Stimulated activated CD4-positive, alpha-beta T cell treated with anti-CD3 and anti-CD28 coated beads, Interleukin-12 subunit alpha, Interleukin-12 subunit beta, amount 100 ng/mL, for 48 hours (primary cell): ENCODE measurements at regions not wholly inside any gene's neighbourhood (a gene's known extent, or its start where the extent isn't known, plus 50 kb on each side); places are given as distances from the start of the nearest gene placed in this dataset.
"Not testable (repeated sequence)": the region's sequence is repeated elsewhere in the genome, so short reads cannot be mapped to it uniquely, and the experiment has no call there.

Source experiments
- DNase-seq, 3 donors: peaks; one replicate each; pipeline ENCODE4 v3.0.0-alpha.2; 2020; ENCODE audit warnings: low read depth in 2 of 3, low spot score in 1 of 3

DNA sequence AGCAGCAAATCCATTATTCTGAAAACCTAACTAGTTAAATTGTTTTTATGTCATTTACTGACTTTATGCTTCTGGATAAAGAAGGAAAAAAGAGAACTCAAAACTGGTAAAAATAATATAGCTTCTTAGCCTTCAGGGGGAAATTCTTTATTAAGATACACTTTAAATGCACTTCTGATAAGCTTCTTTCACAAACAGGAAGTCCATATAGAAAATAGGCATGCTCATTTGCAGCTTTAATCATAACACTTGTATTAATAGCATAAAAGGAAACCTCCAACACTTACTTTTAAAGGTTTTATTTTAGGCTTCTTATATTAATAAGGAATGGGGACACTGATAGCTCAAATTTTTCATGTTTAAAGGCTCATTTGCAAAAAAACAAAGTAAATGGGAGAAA is 538.0 kb upstream of the SLC35B3 start:
- DNase-seq: no peak

DNA sequence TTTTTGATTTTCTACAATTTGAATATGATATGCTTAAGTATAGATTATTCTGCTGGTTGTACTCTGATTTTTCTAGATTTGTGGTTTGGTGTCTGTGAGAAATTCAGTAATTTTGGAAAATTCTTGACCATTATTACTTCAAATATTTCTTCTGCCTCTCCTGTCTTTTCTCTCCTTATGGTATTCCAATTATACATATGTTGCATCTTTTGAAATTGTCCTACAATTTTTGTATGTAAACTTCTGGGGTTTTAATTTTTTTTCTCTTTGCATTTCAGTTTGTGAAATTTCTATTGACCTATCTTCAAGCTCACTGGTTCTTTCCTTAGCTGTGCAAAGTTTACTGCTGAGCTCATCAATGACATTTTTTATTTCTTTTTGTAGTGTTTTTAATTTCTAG is 534.4 kb upstream of the SLC35B3 start:
- no peak for DNase-seq

DNA sequence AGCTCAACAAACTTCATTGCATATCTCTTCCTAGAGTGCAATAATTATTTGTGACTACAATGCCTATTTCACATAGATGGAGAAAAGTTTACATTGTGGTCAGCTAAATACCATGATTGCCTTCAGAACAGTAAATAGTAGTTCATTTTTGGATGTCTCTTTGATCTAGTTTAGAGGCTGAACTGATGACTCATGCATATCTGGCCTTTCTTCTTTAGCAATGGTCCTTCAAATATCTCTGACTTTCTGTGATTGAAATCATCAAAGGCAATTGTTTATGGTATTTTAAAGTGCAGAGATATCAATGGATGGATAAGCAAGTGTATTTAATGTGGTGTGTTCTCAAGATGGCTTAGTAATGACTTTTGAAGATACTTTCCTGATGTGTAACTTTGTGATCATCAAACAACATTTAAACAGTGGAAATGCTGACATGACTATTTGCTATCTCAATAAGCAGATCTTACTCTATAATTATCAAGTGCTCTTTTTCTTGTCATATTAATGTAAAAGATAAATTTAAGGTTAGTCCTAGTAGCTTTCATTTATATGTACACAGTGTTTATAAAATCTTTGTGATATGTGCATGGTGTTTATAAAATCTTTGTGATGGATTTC is 523.7 kb upstream of the SLC35B3 start:
- DNase-seq: no peak

GRCh38 chr6:8953310-8953709 is 518.0 kb upstream of the SLC35B3 start:
- DNase-seq: no peak

DNA sequence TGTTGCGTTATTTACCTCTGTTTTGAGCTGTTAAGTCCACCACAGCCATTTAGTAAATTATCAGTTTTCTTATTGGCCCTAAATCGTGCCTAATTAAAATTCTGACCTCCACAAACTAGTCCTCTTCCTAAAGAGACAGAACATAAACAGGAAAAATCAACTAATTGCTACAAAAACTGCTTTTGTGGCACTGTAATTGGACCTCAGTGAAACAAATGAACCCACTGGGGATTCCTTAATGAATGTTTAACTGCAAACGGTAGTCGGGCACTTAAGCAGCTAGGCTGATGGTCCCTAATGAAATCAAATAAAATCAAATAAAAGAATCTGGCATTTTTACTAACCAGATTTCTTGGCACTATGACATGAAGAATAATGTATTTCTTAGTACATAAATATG is 513.4 kb upstream of the SLC35B3 start:
- DNase-seq: no peak

DNA sequence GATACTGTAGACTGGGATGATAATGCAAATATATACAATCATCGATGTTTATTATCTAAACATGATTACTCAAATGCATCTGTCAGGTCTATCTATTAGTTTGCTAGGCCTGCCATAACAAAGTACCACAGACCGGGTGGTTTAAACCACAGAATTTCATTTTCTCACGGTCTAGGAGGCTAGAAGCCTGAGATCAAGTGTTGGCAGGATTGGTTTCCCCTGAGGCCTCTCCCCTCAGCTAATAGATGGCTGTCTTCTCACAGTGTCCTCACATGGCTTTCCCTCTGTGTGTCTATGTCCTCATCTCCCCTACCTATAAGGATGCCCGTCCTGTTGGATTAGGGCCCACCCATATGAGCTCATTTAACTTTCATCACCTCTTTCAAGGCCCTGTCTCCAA is 512.6 kb upstream of the SLC35B3 start:
- no peak for DNase-seq

DNA sequence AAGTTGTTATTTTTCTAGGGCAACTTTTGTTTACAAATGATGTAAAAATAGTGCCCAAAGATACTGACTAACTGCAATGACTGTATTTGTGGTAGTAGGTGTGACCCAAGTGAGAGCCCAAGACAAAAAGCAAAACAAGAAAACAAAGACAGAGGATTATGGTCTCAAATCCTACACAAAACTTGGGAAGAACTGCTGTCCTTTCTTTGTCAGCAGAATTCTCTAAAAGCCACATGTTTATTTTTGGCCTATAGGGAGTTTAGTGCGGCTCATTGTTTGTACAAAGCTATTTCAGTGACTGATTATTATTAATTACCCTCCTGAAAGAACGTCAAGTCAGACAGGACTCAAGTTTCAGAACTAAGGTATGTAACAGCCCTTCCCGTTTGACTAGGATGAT is 509.2 kb upstream of the SLC35B3 start:
- DNase-seq: no peak

DNA sequence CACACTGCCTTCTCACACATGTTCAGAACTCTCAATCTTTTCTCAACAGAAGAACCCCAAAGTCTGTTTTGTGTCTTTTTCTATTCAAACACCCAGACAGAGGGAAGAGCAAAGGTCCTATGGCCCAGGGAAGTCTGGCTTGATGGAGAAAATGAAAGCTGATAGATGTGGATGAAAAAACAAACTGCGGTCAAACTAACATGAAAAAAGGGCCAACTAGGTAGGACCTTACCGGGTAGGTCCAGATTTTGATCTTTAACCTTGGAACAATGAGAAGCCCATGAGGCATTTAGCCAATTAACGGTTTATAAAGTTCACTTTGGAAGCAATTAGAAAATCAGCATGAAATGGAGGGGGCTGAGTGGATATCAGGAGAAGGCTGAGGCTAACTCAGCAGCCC is 507.7 kb upstream of the SLC35B3 start:
- no peak for DNase-seq

DNA sequence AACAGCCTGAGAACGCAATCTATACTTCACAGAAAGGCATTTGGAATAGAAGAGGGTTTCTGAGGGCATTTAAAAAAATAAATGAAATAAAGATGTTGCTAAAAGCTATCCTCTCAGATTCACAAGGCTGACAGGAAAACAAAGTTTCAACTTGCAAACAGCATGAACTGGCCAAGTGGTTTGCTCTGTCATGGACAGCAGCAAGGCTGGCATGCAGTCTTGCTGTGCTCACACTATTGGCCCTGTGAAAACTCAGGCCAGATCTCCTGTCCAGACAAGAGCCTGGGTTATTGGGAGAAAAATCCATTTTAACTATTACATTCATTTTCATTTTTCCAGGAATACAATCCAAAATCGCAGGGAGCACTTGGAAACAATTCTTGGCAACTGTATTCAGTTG is 506.2 kb upstream of the SLC35B3 start:
- DNase-seq: no peak

DNA sequence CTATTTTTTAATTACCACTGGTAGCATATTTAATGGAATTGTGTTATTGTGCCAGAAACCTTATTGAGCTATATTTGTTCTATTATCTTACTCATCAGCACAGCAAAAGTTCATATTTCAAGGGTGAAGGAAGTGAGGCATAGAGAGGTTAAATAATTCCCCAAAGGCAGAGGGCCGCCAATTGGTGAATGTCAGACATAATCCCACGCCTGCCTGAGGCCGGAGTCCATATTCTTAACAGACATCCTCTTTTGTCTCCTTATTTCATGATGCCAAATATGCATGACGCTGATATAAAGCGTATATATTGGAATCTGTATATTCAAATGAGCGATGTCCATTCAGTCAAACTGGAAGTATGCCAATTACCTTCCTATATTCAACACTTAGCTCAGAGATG is 505.0 kb upstream of the SLC35B3 start:
- no peak for DNase-seq

DNA sequence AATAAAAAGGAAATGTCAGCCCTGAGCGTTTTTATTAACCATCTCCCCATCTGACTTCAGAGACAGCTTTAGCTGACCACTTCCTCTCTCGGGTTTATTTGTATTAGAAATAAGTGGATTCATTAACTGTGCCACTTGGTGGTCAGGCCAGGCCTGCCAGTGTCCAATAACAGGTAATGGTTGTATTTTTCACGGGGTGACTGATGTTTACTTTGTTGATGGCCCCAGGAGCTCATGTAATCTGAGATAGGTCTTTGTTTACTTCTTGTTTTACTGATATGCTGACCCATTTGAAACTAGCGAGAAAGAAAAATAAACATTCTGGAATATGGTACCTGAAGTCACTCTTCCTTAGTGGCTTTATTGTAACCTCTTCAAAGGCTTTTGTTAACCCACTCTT is 504.3 kb upstream of the SLC35B3 start:
- DNase-seq: no peak

DNA sequence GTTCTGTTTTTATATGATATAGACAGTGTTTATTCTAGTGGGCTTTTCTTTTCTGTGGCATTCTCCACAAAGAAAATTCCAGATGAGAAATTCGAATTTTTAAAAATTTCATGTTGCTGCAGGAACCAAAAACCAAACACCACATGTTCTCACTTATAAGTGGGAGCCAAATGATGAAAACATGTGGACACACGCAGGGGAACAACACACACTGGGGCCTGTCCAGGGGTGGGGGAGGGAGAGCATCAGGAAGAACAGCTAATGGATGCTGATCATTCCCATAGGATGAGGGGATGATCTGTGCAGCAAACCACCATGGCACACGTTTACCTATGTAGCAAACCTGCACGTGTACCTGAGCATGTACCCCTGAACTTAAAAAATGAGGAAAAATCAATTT is 499.0 kb upstream of the SLC35B3 start:
- DNase-seq: no peak

DNA sequence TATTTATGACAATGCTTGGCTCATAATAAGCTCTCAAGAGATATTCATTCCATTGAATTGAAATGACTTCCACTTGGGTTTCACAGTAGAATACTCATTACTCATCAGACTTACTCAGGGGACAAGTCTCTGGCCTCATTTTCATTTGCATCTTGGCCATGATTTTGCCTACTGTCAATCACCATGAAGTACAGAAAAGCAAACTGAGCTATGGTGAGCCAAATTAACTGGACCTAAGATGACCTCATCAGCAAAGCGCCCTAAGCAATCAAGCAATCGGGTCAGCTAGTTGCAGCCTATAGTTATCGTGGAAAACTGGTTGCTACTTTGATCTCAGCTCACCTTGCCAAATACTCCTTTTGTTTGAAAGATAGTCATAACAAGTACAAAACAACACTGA is 494.7 kb upstream of the SLC35B3 start:
- DNase-seq: no peak

DNA sequence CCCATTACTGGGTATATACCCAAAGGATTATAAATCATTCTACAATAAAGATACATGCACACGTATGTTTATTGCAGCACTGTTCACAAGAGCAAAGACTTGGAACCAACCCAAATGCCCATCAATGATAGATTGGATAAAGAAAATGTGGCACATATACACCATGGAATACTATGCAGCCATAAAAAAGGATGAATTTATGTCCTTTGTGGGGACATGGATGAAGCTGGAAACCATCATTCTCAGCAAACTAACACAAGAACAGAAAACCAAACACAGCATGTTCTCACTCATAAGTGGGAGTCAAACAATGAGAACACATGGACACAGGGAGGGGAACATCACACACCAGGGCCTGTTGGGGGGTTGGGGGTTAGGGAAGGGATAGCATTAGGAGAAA is 484.9 kb upstream of the SLC35B3 start:
- not testable (repeated sequence) for DNase-seq

DNA sequence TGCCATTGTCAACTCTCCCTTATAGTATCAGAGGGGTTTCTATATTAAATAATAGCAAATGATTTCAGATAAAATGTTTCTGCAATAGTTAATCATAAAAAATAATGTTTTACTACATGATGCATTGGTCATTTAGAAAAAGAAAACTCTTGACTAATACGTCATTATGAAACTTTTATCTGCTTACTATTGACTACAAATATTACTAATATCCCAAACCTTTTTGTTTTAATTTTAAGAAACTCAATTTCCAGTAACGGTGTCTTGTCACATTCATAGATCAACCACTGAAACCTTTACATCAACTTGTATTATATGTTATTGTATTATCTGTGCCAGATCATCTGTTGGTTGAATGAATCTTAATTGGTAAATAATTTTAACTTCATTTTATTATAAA is 482.9 kb upstream of the SLC35B3 start:
- DNase-seq: no peak

GRCh38 chr6:8914700-8915099 is 479.4 kb upstream of the SLC35B3 start:
- DNase-seq: no peak

DNA sequence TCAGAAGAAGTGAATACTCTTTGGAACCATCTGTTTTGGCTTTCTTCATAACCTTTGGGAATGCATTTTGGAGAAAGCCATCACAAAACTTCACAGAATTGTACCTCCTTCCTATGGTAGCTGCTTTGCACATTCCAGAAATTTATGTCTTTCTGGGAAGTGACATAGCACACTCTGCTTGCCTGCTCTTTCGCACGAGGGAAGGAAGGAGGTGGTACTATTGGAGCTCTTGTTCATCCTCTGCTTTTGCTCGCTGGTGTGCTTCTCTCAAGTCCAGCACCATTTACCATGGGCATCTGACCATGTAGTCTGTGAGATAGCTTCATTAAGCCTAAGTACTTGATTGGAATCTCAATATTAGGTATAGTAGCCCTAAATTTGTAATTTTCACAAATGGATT is 473.3 kb upstream of the SLC35B3 start:
- DNase-seq: no peak

DNA sequence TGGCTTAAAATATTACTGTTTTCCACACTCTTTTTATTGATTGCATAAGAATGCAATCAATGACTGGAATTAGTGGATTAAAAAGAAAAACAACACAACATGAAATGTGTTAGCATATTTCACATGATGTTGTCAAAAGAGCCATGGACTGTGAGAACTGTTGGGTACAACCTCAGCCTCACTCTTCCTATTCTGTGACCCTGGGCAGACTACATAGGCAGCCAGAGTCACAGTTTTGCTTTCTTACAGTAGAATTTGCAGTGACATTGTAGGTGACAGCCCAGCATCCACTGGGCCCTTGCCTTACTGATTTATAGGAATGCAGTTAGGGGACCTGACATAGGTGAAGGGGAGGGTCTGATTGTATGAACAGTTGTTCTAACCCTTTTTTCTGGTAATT is 471.4 kb upstream of the SLC35B3 start:
- DNase-seq: no peak

DNA sequence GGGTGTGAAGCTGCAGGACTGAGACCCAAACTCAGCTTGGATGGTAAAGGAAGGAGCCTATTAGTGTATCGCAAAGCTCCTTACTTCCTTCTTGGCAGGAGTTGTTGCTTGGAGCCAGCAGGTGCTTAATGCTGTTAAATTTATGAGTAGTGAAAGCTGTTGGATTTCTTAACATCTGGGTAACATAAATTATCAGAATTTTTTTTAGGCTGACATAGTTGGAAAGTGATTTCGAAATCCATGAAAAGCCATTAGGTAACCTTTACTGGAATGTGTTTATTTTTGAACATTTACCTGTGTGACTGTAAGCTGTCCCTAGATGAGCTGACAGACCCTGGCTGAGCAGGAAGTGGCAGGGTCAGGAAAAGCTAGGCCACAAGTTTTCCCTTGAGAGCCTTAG is 470.4 kb upstream of the SLC35B3 start:
- DNase-seq: no peak

DNA sequence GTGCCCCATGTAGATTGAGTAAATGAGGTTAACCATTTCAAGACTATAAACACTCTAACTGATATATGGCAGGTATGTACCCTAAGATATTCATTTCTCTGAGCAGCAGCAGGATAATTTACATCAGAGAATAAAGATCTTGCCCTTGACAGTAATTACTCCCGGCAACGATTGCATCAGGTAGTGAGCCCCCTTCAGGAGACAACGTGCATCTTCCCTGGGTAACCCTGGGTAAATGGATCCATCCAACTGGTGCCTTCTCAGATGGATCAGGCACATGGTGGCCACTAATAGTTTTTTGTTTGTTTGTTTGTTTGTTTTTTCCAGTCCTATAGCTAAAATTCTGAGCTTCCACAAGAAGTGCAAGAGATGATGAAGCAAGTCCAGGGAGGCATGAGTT is 469.4 kb upstream of the SLC35B3 start:
- no peak for DNase-seq

GRCh38 chr6:8900056-8900455 is 464.7 kb upstream of the SLC35B3 start:
- DNase-seq: no peak

- DNase-seq: no peak
Measured at GRCh38 chr6:8889514-8889913, 454.2 kb upstream of the SLC35B3 start.

DNA sequence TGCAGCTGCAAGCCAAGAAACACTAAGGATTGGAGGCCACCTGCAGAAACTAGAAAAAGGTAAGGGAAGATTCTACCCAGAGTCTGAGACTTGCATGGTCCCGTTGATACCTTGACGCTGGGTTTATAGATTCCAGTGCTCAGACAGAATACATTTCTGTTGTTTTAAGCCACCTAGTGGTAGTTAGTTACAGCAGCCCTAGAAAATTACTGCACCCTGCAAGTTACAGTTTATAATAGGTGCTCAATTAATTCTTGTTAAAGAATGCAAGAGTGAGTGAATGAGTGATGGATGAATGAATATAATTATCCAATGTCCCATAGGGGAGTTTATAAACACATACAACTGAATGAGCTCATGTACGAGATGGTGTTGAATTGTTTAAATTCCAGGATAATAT is 453.1 kb upstream of the SLC35B3 start:
- no peak for DNase-seq

GRCh38 chr6:8881663-8882062 is 446.3 kb upstream of the SLC35B3 start:
- DNase-seq: no peak
